ENCODE measurements at regions not wholly inside any gene's neighbourhood (a gene's known extent, or its start where the extent isn't known, plus 50 kb on each side); places are given as distances from the start of the nearest gene placed in this dataset.

DNA sequence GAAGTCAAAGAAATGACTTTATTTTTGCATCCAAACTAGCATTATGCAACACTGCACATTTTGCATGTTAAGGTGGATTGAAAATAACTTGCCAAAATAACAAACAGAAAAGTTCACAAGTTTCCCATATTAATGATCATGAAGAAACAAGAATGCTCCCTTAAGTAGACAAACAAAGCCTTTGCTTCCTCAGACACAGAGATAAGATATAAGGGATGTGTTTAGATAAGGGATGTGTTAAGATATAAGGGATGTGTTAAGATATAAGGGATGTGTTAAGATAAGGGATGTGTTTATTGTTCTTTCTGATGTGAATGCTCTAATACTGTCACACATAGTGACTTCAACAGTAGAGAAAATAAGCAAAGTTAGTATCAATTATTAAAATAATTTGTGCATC lies 174.8 kb downstream of the GABRG2 start:
- TF ChIP-seq, protein P1, sequence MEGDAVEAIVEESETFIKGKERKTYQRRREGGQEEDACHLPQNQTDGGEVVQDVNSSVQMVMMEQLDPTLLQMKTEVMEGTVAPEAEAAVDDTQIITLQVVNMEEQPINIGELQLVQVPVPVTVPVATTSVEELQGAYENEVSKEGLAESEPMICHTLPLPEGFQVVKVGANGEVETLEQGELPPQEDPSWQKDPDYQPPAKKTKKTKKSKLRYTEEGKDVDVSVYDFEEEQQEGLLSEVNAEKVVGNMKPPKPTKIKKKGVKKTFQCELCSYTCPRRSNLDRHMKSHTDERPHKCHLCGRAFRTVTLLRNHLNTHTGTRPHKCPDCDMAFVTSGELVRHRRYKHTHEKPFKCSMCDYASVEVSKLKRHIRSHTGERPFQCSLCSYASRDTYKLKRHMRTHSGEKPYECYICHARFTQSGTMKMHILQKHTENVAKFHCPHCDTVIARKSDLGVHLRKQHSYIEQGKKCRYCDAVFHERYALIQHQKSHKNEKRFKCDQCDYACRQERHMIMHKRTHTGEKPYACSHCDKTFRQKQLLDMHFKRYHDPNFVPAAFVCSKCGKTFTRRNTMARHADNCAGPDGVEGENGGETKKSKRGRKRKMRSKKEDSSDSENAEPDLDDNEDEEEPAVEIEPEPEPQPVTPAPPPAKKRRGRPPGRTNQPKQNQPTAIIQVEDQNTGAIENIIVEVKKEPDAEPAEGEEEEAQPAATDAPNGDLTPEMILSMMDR (IDR thresholded peaks at IDR 0.05), result no peak
- TF ChIP-seq POLR2A (IDR thresholded peaks at IDR 0.05), result no peak

Data from adrenal gland (tissue), 5 donors.